GM23338 (cell line): ENCODE measurements at regions not wholly inside any gene's neighbourhood (a gene's known extent, or its start where the extent isn't known, plus 50 kb on each side); places are given as distances from the start of the nearest gene placed in this dataset.

Source experiments
- ATAC-seq: fragments of 200-7000 bp; cut with Tn5 transposase; 3 replicates; pipeline ENCODE4 v1.9.1; 2020
- DNase-seq: peaks from one replicate; pipeline ENCODE4 v3.0.0-alpha.2; 2015; ENCODE audit warnings: low spot score
- H2AFZ ChIP-seq: fragments of 200-600 bp; sonication (generic); 2 replicates; pipeline ENCODE4 v1.8.0; 2016; ENCODE audit warnings: antibody characterized with exemption, mild to moderate bottlenecking, moderate library complexity
- H3F3A ChIP-seq: fragments of 200-600 bp; sonication (generic); replicated peaks from 2 replicates; pipeline ENCODE4 v1.8.0; 2017; ENCODE audit warnings: antibody characterized with exemption, mixed run types, low read depth
- H3K27ac ChIP-seq: fragments of 200-600 bp; sonication (generic); 2 replicates; pipeline ENCODE4 v1.6.1; 2016; ENCODE audit warnings: low read depth
- H3K27me3 ChIP-seq: fragments of 200-600 bp; sonication (generic); 2 replicates; pipeline ENCODE4 v1.8.0; 2016; ENCODE audit warnings: mild to moderate bottlenecking, mixed run types, moderate library complexity; ENCODE audit not compliant: insufficient read depth
- H3K36me3 ChIP-seq: fragments of 200-600 bp; sonication (generic); 2 replicates; pipeline ENCODE4 v1.8.0; 2016; ENCODE audit warnings: mild to moderate bottlenecking; ENCODE audit not compliant: insufficient read depth
- H3K4me1 ChIP-seq: fragments of 200-600 bp; sonication (generic); 2 replicates; pipeline ENCODE4 v1.8.0; 2016; ENCODE audit warnings: mild to moderate bottlenecking, moderate library complexity; ENCODE audit not compliant: insufficient read depth
- H3K4me2 ChIP-seq: fragments of 200-600 bp; sonication (generic); 2 replicates; pipeline ENCODE4 v1.7.1; 2017; ENCODE audit warnings: mixed run types
- H3K4me3 ChIP-seq: fragments of 200-600 bp; sonication (generic); 2 replicates; pipeline ENCODE4 v1.6.1; 2016; ENCODE audit warnings: mixed run types
- H3K79me2 ChIP-seq: fragments of 200-600 bp; sonication (generic); replicated peaks from 2 replicates; pipeline ENCODE4 v1.8.0; 2017; ENCODE audit warnings: mild to moderate bottlenecking; ENCODE audit not compliant: insufficient read depth
- H3K9me2 ChIP-seq: fragments of 200-600 bp; sonication (generic); 2 replicates; pipeline ENCODE4 v1.8.0; 2017; ENCODE audit not compliant: insufficient read depth
- H4K20me1 ChIP-seq: fragments of 200-600 bp; sonication (generic); replicated peaks from 2 replicates; pipeline ENCODE4 v1.8.0; 2017; ENCODE audit warnings: mild to moderate bottlenecking; ENCODE audit not compliant: insufficient read depth
- H3K27ac Mint-ChIP-seq: 2 replicates; pipeline ENCODE4 v1.8.0; 2020; ENCODE audit warnings: inconsistent platforms, mild to moderate bottlenecking, moderate library complexity, mixed read lengths
- H3K27me3 Mint-ChIP-seq: 3 replicates; pipeline ENCODE4 v1.8.0; 2022; ENCODE audit warnings: low read depth, mild to moderate bottlenecking, moderate library complexity, mixed read lengths, inconsistent platforms; ENCODE audit not compliant: insufficient read depth, poor library complexity
- H3K36me3 Mint-ChIP-seq: 3 replicates; pipeline ENCODE4 v1.8.0; 2021; ENCODE audit warnings: low read depth, mild to moderate bottlenecking, inconsistent platforms, moderate library complexity, mixed read lengths
- H3K4me1 Mint-ChIP-seq: 3 replicates; pipeline ENCODE4 v1.8.0; 2020; ENCODE audit warnings: mild to moderate bottlenecking, inconsistent platforms, mixed read lengths
- H3K4me3 Mint-ChIP-seq: 3 replicates; pipeline ENCODE4 v1.8.0; 2021; ENCODE audit warnings: moderate library complexity, mild to moderate bottlenecking, inconsistent platforms, mixed read lengths
- H3K9me3 Mint-ChIP-seq: 3 replicates; pipeline ENCODE4 v1.8.0; 2020; ENCODE audit warnings: moderate library complexity, mild to moderate bottlenecking, inconsistent platforms, mixed read lengths
- CREB1 ChIP-seq: fragments of 250-450 bp; sonication (Bioruptor Pico); IDR thresholded peaks from 2 replicates; pipeline ENCODE4 v1.5.0; 2020; ENCODE audit warnings: low read depth, mild to moderate bottlenecking, moderate library complexity
- CTCF ChIP-seq, 2 experiments: fragments of 200-600 bp in 1 of 2; sonication (generic) in 1 of 2; conservative IDR thresholded peaks; 2 replicates each; pipeline versions ENCODE4 v1.5.1 to v1.6.1; 2016 to 2017; ENCODE audit warnings: antibody characterized with exemption in 2 of 2, low read depth in 2 of 2, mild to moderate bottlenecking in 2 of 2, moderate library complexity in 1 of 2
- EZH2 ChIP-seq: fragments of 200-600 bp; sonication (generic); IDR thresholded peaks from one replicate; pipeline ENCODE4 v1.8.0; 2017; ENCODE audit warnings: antibody characterized with exemption, mild to moderate bottlenecking, low read depth; ENCODE audit not compliant: unreplicated experiment
- JUNB ChIP-seq: IDR thresholded peaks from one replicate; pipeline ENCODE4 v1.6.1; 2016; ENCODE audit warnings: antibody characterized with exemption; ENCODE audit not compliant: unreplicated experiment
- NANOG ChIP-seq: IDR thresholded peaks from 2 replicates; pipeline ENCODE4 v1.6.1; 2016; ENCODE audit warnings: antibody characterized with exemption, borderline replicate concordance
- POLR2AphosphoS5 ChIP-seq: IDR thresholded peaks from 2 replicates; pipeline ENCODE4 v1.6.1; 2016; ENCODE audit warnings: antibody characterized with exemption, low read depth
- STAT1 ChIP-seq: IDR thresholded peaks from one replicate; pipeline ENCODE4 v1.6.1; 2016; ENCODE audit warnings: antibody characterized with exemption; ENCODE audit not compliant: unreplicated experiment
- ZNF114 ChIP-seq: fragments of 250-450 bp; sonication (Bioruptor Pico); IDR thresholded peaks from 2 replicates; pipeline ENCODE4 v1.5.0; 2020; ENCODE audit warnings: mild to moderate bottlenecking, moderate library complexity
- TF ChIP-seq, protein P1 (sequence below): fragments of 250-450 bp; sonication (Bioruptor Pico); IDR thresholded peaks from 2 replicates; pipeline ENCODE4 v1.5.0; 2020; ENCODE audit warnings: mild to moderate bottlenecking, moderate library complexity

GRCh38 chr10:88108115-88108610, 244.7 kb downstream of the PTEN start:
- peak overlapping the region; percentile 89 for H3K27ac Mint-ChIP-seq
- Histone ChIP-seq H3K4me1 (no peaks in the 10 kb centered on the region; the same call in 1 of the 2 replicates), H3K79me2 (no peaks in the 10 kb centered on the region), H3F3A (no peaks in the 10 kb centered on the region), H3K27me3 (no peaks in the 10 kb centered on the region), H3K36me3 (no peaks in the 10 kb centered on the region; the same call in 1 of the 2 replicates), H4K20me1 (no peaks in the 10 kb centered on the region), H3K4me3 (no peak overlapping the region), H2AFZ (peak overlapping the region; percentile 78), H3K9me2 (0 out of 2 replicates have a peak, but pooled peaks cover 3% of the 10 kb centered on the region), H3K4me2 (no peak overlapping the region), H3K27ac (no peak overlapping the region)
- no peaks in the 10 kb centered on the region for H3K9me3 Mint-ChIP-seq
- no peaks in the 10 kb centered on the region for H3K36me3 Mint-ChIP-seq
- H3K4me3 Mint-ChIP-seq = no peak overlapping the region
- H3K27me3 Mint-ChIP-seq = no peaks in the 10 kb centered on the region
- DNase-seq (no peak), ATAC-seq (no peak)
- H3K4me1 Mint-ChIP-seq = peaks cover 10% of the 10 kb centered on the region
- TF ChIP-seq CTCF (conservative IDR thresholded peaks at IDR 0.05; ENCODE audit: low read depth in 2 of 2) (peak in 1 of 2 experiments; percentile 26; a peak in 2 of 4 replicates), NANOG (no peak)

DNA sequence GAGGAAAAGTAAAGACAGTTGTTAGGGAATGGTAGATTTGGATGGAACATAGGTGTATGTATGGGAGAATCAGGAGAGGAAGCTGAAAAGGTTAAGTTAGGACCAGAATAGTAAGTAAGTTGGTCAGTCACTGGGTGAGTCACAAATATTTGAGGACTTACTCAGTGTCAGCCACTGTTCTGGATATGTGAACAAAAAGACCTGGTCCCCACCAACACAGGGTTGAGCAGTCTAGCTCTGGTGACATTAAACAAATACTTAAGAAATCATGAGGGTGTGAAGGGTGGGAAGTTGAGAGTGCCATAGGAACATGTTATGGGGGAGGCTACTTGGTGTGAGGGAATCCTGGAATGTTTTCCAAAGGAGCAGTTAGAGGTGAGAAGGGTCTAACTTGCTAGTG, 246.9 kb downstream of the PTEN start:
- H3K27ac ChIP-seq = no peak overlapping the region
- no peaks in the 10 kb centered on the region; the same call in 1 of the 2 replicates for H3K4me1 ChIP-seq
- peaks cover 2% of the 10 kb centered on the region for H3K27me3 Mint-ChIP-seq
- ATAC-seq (no peak), DNase-seq (no peak)
- H2AFZ ChIP-seq = no peak overlapping the region
- H3K9me3 Mint-ChIP-seq = no peaks in the 10 kb centered on the region
- H3K4me3 ChIP-seq = no peak overlapping the region
- no peak overlapping the region for H3K4me2 ChIP-seq
- H3K27ac Mint-ChIP-seq = no peak overlapping the region
- TF ChIP-seq STAT1 (no peak), ZNF114 (CRISPR knock-in tag) (no peak), JUNB (no peak)
- peaks cover 19% of the 10 kb centered on the region for H3K4me1 Mint-ChIP-seq
- H3K36me3 ChIP-seq = no peaks in the 10 kb centered on the region; the same call in 1 of the 2 replicates
- H3K79me2 ChIP-seq = no peaks in the 10 kb centered on the region
- H3K27me3 ChIP-seq = no peaks in the 10 kb centered on the region
- H3K4me3 Mint-ChIP-seq = no peak overlapping the region
- H4K20me1 ChIP-seq = no peaks in the 10 kb centered on the region
- H3K36me3 Mint-ChIP-seq = no peaks in the 10 kb centered on the region
- no peaks in the 10 kb centered on the region for H3F3A ChIP-seq
- peaks cover 8% of the 10 kb centered on the region for H3K9me2 ChIP-seq

DNA sequence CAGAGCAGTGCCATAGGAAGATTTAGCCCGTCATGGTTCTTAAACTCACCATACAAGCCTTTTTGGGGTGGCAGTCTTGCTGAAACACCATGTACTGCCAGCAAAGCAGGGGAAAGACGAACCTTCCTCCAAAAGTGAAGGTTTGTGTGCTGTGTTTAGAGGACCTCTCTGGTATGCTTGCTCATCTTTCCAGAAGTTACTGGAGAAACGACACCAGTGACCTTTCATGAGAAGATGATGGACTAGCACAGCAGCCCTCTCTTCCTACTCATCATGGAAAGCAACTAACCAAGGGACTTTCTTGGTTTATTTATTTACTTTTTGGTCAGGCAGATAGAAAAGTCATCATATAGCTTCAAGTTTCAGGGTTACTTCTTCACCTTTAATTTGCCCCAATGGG, 247.4 kb downstream of the PTEN start:
- H3K36me3 Mint-ChIP-seq = no peaks in the 10 kb centered on the region
- H3K9me2 ChIP-seq = peaks cover 8% of the 10 kb centered on the region
- no peak overlapping the region for H3K4me2 ChIP-seq
- H3K4me3 ChIP-seq = no peak overlapping the region
- DNase-seq (no peak), ATAC-seq (no peak)
- H3K27me3 Mint-ChIP-seq = peaks cover 2% of the 10 kb centered on the region
- no peak overlapping the region for H3K27ac Mint-ChIP-seq
- H3K4me3 Mint-ChIP-seq = no peak overlapping the region
- no peaks in the 10 kb centered on the region for H3K27me3 ChIP-seq
- no peaks in the 10 kb centered on the region for H3K79me2 ChIP-seq
- H3F3A ChIP-seq = no peaks in the 10 kb centered on the region
- no peaks in the 10 kb centered on the region for H4K20me1 ChIP-seq
- H3K4me1 ChIP-seq = no peaks in the 10 kb centered on the region; the same call in 1 of the 2 replicates
- H2AFZ ChIP-seq = no peak overlapping the region
- H3K9me3 Mint-ChIP-seq = no peaks in the 10 kb centered on the region
- H3K27ac ChIP-seq = no peak overlapping the region
- no peaks in the 10 kb centered on the region; the same call in 1 of the 2 replicates for H3K36me3 ChIP-seq
- peaks cover 19% of the 10 kb centered on the region for H3K4me1 Mint-ChIP-seq
- TF ChIP-seq POLR2AphosphoS5 (no peak), CREB1 (no peak), STAT1 (no peak), EZH2 (no peak), JUNB (no peak)
- TF ChIP-seq, protein P1, sequence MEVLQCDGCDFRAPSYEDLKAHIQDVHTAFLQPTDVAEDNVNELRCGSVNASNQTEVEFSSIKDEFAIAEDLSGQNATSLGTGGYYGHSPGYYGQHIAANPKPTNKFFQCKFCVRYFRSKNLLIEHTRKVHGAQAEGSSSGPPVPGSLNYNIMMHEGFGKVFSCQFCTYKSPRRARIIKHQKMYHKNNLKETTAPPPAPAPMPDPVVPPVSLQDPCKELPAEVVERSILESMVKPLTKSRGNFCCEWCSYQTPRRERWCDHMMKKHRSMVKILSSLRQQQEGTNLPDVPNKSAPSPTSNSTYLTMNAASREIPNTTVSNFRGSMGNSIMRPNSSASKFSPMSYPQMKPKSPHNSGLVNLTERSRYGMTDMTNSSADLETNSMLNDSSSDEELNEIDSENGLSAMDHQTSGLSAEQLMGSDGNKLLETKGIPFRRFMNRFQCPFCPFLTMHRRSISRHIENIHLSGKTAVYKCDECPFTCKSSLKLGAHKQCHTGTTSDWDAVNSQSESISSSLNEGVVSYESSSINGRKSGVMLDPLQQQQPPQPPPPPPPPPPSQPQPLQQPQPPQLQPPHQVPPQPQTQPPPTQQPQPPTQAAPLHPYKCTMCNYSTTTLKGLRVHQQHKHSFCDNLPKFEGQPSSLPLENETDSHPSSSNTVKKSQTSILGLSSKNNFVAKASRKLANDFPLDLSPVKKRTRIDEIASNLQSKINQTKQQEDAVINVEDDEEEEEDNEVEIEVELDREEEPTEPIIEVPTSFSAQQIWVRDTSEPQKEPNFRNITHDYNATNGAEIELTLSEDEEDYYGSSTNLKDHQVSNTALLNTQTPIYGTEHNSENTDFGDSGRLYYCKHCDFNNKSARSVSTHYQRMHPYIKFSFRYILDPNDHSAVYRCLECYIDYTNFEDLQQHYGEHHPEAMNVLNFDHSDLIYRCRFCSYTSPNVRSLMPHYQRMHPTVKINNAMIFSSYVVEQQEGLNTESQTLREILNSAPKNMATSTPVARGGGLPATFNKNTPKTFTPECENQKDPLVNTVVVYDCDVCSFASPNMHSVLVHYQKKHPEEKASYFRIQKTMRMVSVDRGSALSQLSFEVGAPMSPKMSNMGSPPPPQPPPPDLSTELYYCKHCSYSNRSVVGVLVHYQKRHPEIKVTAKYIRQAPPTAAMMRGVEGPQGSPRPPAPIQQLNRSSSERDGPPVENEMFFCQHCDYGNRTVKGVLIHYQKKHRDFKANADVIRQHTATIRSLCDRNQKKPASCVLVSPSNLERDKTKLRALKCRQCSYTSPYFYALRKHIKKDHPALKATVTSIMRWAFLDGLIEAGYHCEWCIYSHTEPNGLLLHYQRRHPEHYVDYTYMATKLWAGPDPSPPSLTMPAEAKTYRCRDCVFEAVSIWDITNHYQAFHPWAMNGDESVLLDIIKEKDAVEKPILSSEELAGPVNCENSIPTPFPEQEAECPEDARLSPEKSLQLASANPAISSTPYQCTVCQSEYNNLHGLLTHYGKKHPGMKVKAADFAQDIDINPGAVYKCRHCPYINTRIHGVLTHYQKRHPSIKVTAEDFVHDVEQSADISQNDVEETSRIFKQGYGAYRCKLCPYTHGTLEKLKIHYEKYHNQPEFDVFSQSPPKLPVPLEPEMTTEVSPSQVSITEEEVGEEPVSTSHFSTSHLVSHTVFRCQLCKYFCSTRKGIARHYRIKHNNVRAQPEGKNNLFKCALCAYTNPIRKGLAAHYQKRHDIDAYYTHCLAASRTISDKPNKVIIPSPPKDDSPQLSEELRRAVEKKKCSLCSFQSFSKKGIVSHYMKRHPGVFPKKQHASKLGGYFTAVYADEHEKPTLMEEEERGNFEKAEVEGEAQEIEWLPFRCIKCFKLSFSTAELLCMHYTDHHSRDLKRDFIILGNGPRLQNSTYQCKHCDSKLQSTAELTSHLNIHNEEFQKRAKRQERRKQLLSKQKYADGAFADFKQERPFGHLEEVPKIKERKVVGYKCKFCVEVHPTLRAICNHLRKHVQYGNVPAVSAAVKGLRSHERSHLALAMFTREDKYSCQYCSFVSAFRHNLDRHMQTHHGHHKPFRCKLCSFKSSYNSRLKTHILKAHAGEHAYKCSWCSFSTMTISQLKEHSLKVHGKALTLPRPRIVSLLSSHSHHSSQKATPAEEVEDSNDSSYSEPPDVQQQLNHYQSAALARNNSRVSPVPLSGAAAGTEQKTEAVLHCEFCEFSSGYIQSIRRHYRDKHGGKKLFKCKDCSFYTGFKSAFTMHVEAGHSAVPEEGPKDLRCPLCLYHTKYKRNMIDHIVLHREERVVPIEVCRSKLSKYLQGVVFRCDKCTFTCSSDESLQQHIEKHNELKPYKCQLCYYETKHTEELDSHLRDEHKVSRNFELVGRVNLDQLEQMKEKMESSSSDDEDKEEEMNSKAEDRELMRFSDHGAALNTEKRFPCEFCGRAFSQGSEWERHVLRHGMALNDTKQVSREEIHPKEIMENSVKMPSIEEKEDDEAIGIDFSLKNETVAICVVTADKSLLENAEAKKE (CRISPR knock-in tag) = no peak
